Activated CD4-positive, alpha-beta T cell treated with anti-CD3 and anti-CD28 coated beads, Interleukin-2, amount 50 U/mL, for 48 hours (primary cell): ENCODE measurements at regions not wholly inside any gene's neighbourhood (a gene's known extent, or its start where the extent isn't known, plus 50 kb on each side); places are given as distances from the start of the nearest gene placed in this dataset.

Experiments used
- DNase-seq, 2 experiments: peaks; one replicate each; pipeline ENCODE4 v3.0.0-alpha.2; 2020

GRCh38 chr6:165944002-165944466 is 223.6 kb downstream of the TBXT start:
- no peak for DNase-seq

GRCh38 chr6:165941786-165942185 is 225.9 kb downstream of the TBXT start:
- no peak for DNase-seq

- no peak for DNase-seq
Measured at GRCh38 chr6:165941249-165941775, 226.3 kb downstream of the TBXT start.

- no peak for DNase-seq
Measured at GRCh38 chr6:165940366-165940765, 227.3 kb downstream of the TBXT start.

GRCh38 chr6:165939601-165940290 is 227.9 kb downstream of the TBXT start:
- no peak for DNase-seq

GRCh38 chr6:165939047-165939446 is 228.6 kb downstream of the TBXT start:
- DNase-seq, result no peak

- no peak for DNase-seq
Measured at GRCh38 chr6:165937564-165938358, 229.9 kb downstream of the TBXT start.

- DNase-seq, result no peak
Measured at GRCh38 chr6:165936660-165937059, 231.0 kb downstream of the TBXT start.

- no peak for DNase-seq
Measured at GRCh38 chr6:165936096-165936495, 231.6 kb downstream of the TBXT start.

GRCh38 chr6:165931675-165932074 is 236.0 kb downstream of the TBXT start:
- no peak for DNase-seq

GRCh38 chr6:165930668-165931214 is 236.9 kb downstream of the TBXT start:
- no peak for DNase-seq

- DNase-seq, result no peak
Measured at GRCh38 chr6:165929607-165930006, 238.0 kb downstream of the TBXT start.

GRCh38 chr6:165926378-165926777 is 241.3 kb downstream of the TBXT start:
- no peak for DNase-seq

- DNase-seq, result no peak
Measured at GRCh38 chr6:165925474-165926156, 242.0 kb downstream of the TBXT start.

- DNase-seq, result no peak
Measured at GRCh38 chr6:165922309-165922794, 245.3 kb downstream of the TBXT start.

GRCh38 chr6:165920896-165921671 is 246.6 kb downstream of the TBXT start:
- DNase-seq, result no peak

GRCh38 chr6:165917576-165917975 is 250.1 kb downstream of the TBXT start:
- no peak for DNase-seq

GRCh38 chr6:165915022-165915770 is 252.2 kb upstream of the PDE10A start:
- DNase-seq, result no peak

GRCh38 chr6:165913676-165914570 is 250.9 kb upstream of the PDE10A start:
- no peak for DNase-seq
